Fibroblast of lung (primary cell): ENCODE measurements at regions not wholly inside any gene's neighbourhood (a gene's known extent, or its start where the extent isn't known, plus 50 kb on each side); places are given as distances from the start of the nearest gene placed in this dataset.

Source experiments
- DNase-seq, 2 donors: peaks; one replicate each; pipeline versions ENCODE4 v3.0.0 to v3.0.0-alpha.2; 2010; ENCODE audit warnings: low read depth in 2 of 2
- H2AFZ ChIP-seq: 2 replicates; pipeline ENCODE4 v1.5.1; 2012; ENCODE audit warnings: low read length, control low read depth, inconsistent platforms
- H3K27ac ChIP-seq: 2 replicates; pipeline ENCODE4 v1.5.1; 2011; ENCODE audit warnings: low read length, control low read depth; ENCODE audit not compliant: insufficient read depth
- H3K27me3 ChIP-seq: 2 replicates; pipeline ENCODE4 v1.5.1; 2011; ENCODE audit warnings: mild to moderate bottlenecking, low read length; ENCODE audit not compliant: control insufficient read depth, insufficient read depth
- H3K36me3 ChIP-seq: 2 replicates; pipeline ENCODE4 v1.5.1; 2011; ENCODE audit warnings: low read length; ENCODE audit not compliant: control insufficient read depth, insufficient read depth
- H3K4me1 ChIP-seq: 2 replicates; pipeline ENCODE4 v1.5.1; 2011; ENCODE audit warnings: low read length; ENCODE audit not compliant: control insufficient read depth, insufficient read depth; ENCODE audit errors: extremely low read depth
- H3K4me2 ChIP-seq: 2 replicates; pipeline ENCODE4 v1.5.1; 2011; ENCODE audit warnings: low read length, control low read depth; ENCODE audit not compliant: insufficient read depth; ENCODE audit errors: extremely low read depth
- H3K4me3 ChIP-seq, 4 experiments: fragments of 200-600 bp in 1 of 4; sonication (generic) in 1 of 4; replicated peaks in 1 of 4; 2 replicates each; pipeline ENCODE4 v1.5.1; 2011 to 2016; ENCODE audit warnings: low read length in 4 of 4, low read depth in 3 of 4, mild to moderate bottlenecking in 3 of 4, control low read depth in 2 of 4, inconsistent platforms in 1 of 4, mixed read lengths in 1 of 4; ENCODE audit not compliant: insufficient read depth in 1 of 4; ENCODE audit errors: control extremely low read depth in 1 of 4
- H3K79me2 ChIP-seq: 2 replicates; pipeline ENCODE4 v1.5.1; 2012; ENCODE audit warnings: mild to moderate bottlenecking, low read length, inconsistent platforms; ENCODE audit not compliant: control insufficient read depth, insufficient read depth
- H3K9ac ChIP-seq: 2 replicates; pipeline ENCODE4 v1.5.1; 2011; ENCODE audit warnings: mild to moderate bottlenecking, low read length, control low read depth; ENCODE audit not compliant: insufficient read depth
- H3K9me3 ChIP-seq: 2 replicates; pipeline ENCODE4 v1.5.1; 2012; ENCODE audit warnings: low read depth, low read length; ENCODE audit not compliant: control insufficient read depth, insufficient read depth
- H4K20me1 ChIP-seq: 2 replicates; pipeline ENCODE4 v1.5.1; 2011; ENCODE audit warnings: low read length; ENCODE audit not compliant: control insufficient read depth, insufficient read depth; ENCODE audit errors: extremely low read depth
- CTCF ChIP-seq, 2 donors: IDR thresholded peaks in 1 of 2; conservative IDR thresholded peaks in 1 of 2; 1 replicate in 1 of 2; 2 replicates in 1 of 2; pipeline ENCODE4 v1.5.1; 2011 to 2012; ENCODE audit warnings: low read length in 2 of 2, control low read depth in 1 of 2, inconsistent platforms in 1 of 2, low read depth in 1 of 2, mild to moderate bottlenecking in 1 of 2
- EZH2 ChIP-seq: IDR thresholded peaks from 2 replicates; pipeline ENCODE4 v1.5.1; 2012; ENCODE audit warnings: low read length, control low read depth, mild to moderate bottlenecking; ENCODE audit errors: missing control alignments

DNA sequence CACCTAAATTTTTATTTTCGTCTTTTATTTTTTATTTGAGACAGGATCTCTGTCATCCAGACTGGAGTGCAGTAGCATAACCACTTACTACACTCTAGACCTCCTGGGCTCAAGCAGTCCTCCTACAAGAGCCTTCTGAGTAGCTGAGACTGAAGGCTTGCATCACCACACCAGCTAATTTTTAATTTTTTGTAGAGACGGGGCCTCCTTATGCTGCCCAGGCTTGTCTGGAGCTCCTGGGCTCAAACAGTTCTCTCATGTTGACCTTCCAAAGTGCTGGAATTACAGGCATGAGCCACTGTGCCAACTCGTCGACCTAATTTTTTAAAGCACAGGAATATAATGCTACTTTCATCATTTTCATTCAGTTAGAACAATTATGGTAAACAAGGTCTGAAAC, 405.4 kb downstream of the AR start:
- no peaks in the 10 kb centered on the region for H4K20me1 ChIP-seq
- no peaks in the 10 kb centered on the region for H3K9me3 ChIP-seq
- no peak overlapping the region for H3K4me3 ChIP-seq
- no peaks in the 10 kb centered on the region for H3K36me3 ChIP-seq
- H3K27ac ChIP-seq: no peak overlapping the region
- H3K79me2 ChIP-seq: no peaks in the 10 kb centered on the region
- no peaks in the 10 kb centered on the region for H3K4me1 ChIP-seq
- H2AFZ ChIP-seq: no peak overlapping the region
- H3K4me2 ChIP-seq: no peak overlapping the region
- no peaks in the 10 kb centered on the region for H3K27me3 ChIP-seq
- DNase-seq: no peak
- H3K9ac ChIP-seq: no peak overlapping the region
- TF ChIP-seq CTCF (conservative IDR thresholded peaks at IDR 0.05 in 1 of 2, IDR thresholded peaks at IDR 0.05 in 1 of 2; ENCODE audit: low read depth in 1 of 2, low read length in 2 of 2): no peak
- TF ChIP-seq EZH2: no peak

DNA sequence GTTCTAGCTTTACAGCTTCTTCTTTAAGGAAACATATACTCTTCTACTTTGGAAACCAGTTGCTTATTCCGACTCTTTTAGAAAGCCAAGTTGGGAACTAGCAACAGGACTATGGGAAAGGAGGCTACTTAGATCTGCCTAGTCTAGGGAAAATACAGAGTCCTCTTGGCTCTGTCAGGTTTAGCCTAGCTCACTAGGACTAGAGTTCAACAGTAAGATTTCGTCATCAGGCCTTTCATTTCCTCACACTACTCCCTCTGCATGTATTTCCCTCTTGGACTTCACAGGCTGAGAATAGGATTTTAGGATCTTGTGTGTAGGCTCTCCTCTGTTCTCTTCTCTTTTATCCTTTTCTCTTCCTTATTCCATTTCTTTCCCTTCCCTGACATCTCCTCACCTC, 409.8 kb downstream of the AR start:
- Histone ChIP-seq H3K27me3 (no peaks in the 10 kb centered on the region), H3K9me3 (no peaks in the 10 kb centered on the region), H3K4me3 (no peak overlapping the region), H3K79me2 (no peaks in the 10 kb centered on the region), H3K27ac (no peak overlapping the region), H3K4me1 (no peaks in the 10 kb centered on the region), H3K4me2 (no peak overlapping the region), H4K20me1 (no peaks in the 10 kb centered on the region), H3K9ac (no peak overlapping the region), H2AFZ (no peak overlapping the region), H3K36me3 (no peaks in the 10 kb centered on the region)
- no peak for DNase-seq
- TF ChIP-seq CTCF (conservative IDR thresholded peaks at IDR 0.05 in 1 of 2, IDR thresholded peaks at IDR 0.05 in 1 of 2; ENCODE audit: low read depth in 1 of 2, low read length in 2 of 2) (no peak), EZH2 (no peak)

DNA sequence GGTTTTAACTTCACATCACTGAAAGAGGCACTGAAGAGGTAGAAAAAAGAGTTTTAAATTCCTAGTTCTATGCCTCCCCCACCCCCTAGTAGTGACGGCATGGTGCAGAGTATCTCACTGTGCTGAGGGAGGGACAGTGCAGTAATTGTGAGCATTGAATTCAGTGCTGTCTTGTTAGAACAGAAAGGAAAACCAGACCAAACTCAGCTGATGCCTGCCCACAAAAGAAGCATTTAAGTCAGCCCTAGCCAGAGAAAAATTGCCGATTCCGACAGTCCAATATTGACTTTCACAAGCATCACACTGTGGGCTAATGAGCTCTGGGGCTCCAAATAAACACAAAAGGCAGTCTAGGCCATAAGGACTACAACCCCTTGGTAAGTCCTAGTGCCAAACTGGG, 417.7 kb downstream of the AR start:
- H3K9me3 ChIP-seq: no peaks in the 10 kb centered on the region
- H3K27ac ChIP-seq: no peak overlapping the region
- H2AFZ ChIP-seq: no peak overlapping the region
- H3K4me3 ChIP-seq: no peak overlapping the region
- TF ChIP-seq EZH2 (no peak), CTCF (conservative IDR thresholded peaks at IDR 0.05 in 1 of 2, IDR thresholded peaks at IDR 0.05 in 1 of 2; ENCODE audit: low read depth in 1 of 2, low read length in 2 of 2) (no peak)
- H3K79me2 ChIP-seq: no peaks in the 10 kb centered on the region
- no peaks in the 10 kb centered on the region for H3K27me3 ChIP-seq
- no peak for DNase-seq
- no peaks in the 10 kb centered on the region for H4K20me1 ChIP-seq
- no peak overlapping the region for H3K9ac ChIP-seq
- no peaks in the 10 kb centered on the region for H3K36me3 ChIP-seq
- H3K4me2 ChIP-seq: no peak overlapping the region
- H3K4me1 ChIP-seq: no peaks in the 10 kb centered on the region
